ENCODE measurements at regions not wholly inside any gene's neighbourhood (a gene's known extent, or its start where the extent isn't known, plus 50 kb on each side); places are given as distances from the start of the nearest gene placed in this dataset.

DNA sequence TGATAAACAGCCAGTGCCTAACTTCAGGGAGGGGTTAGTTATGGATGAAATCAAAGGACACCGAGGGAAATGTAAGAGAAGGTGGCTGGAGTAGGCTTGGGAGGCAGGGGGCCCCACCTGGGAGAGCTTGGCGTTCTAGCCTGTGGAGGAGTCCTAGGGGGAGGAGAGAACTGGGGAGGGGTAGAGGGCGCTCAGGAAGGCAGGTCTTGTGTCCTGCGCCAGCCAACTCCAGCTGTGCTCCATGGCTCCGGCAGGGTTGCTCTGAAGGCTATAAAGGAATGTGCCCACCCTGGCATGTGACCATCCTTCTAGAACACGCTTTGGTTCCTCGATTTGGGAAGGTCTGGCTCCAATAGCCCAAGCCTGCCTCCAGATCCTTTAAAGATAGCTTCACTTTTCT is 96.3 kb downstream of the SEC61G start:
- Mint-ChIP-seq H3K4me1 (peaks cover 29% of the 10 kb centered on the region), H3K27me3 (ENCODE audit: low read depth) (peaks cover 44% of the 10 kb centered on the region), H3K4me3 (no peak overlapping the region), H3K36me3 (peaks cover 8% of the 10 kb centered on the region), H3K27ac (no peak overlapping the region), H3K9me3 (peaks cover 24% of the 10 kb centered on the region)
- DNase-seq (ENCODE audit: low spot score) = no peak
- ChIA-PET POLR2A (interaction anchor here (1.0 kb wide), 1 partner anchor 18 kb away, joined by 4 read pairs; no protein-coding TSS in a partner anchor), CTCF (interaction anchor here (0.8 to 1.0 kb wide), 2 partner anchors 10 to 116 kb away, joined by 3 to 4 read pairs; no protein-coding TSS in a partner anchor)
- no peak for ATAC-seq
- TF ChIP-seq E2F4 (CRISPR knock-in tag; IDR thresholded peaks at IDR 0.05; ENCODE audit: borderline replicate concordance, low read depth) (no peak), RELA (CRISPR knock-in tag; IDR thresholded peaks at IDR 0.05; ENCODE audit: borderline replicate concordance) (no peak), JUN (CRISPR knock-in tag; IDR thresholded peaks at IDR 0.05) (no peak), NR3C1 (CRISPR knock-in tag; conservative IDR thresholded peaks at IDR 0.05; ENCODE audit: low read depth) (no peak), FOXP1 (CRISPR knock-in tag; IDR thresholded peaks at IDR 0.05; ENCODE audit: borderline replicate concordance) (no peak), ZNF423 (CRISPR knock-in tag; IDR thresholded peaks at IDR 0.05) (no peak)
- TF ChIP-seq, protein P1, sequence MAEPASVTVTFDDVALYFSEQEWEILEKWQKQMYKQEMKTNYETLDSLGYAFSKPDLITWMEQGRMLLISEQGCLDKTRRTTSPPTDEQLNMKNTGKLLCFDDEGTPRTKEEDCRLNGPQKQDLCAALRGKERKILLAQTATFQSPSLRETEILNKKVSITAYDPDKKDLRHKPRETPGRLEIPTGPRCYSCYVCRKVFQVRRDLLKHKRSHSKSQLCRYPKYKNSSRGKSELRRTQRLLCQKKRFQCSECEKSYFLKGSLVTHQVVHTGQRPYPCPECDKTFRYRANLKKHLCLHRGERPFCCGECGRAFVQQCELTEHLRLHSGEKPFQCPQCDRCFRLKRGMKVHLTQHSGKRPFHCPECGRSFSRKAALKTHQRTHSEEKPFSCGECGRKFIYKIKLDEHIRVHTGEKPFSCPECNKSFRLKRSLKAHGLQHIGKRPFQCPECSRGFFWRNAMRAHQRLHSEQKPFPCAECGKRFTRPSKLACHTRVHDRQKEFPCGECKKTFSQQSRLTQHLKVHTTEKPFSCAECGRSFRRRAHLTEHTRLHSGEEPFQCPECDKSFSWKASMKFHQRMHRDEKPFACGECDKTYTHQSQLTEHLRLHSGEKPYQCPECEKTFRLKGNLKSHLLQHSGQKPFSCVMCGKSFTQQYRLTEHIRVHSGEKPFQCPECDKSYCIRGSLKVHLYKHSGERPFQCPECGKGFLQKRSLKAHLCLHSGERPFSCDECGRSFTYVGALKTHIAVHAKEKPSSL (CRISPR knock-in tag; conservative IDR thresholded peaks at IDR 0.05) = no peak
- TF ChIP-seq, protein P2, sequence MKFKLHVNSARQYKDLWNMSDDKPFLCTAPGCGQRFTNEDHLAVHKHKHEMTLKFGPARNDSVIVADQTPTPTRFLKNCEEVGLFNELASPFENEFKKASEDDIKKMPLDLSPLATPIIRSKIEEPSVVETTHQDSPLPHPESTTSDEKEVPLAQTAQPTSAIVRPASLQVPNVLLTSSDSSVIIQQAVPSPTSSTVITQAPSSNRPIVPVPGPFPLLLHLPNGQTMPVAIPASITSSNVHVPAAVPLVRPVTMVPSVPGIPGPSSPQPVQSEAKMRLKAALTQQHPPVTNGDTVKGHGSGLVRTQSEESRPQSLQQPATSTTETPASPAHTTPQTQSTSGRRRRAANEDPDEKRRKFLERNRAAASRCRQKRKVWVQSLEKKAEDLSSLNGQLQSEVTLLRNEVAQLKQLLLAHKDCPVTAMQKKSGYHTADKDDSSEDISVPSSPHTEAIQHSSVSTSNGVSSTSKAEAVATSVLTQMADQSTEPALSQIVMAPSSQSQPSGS (CRISPR knock-in tag; IDR thresholded peaks at IDR 0.05; ENCODE audit: borderline replicate concordance, low read depth) = no peak
- TF ChIP-seq, protein P3, sequence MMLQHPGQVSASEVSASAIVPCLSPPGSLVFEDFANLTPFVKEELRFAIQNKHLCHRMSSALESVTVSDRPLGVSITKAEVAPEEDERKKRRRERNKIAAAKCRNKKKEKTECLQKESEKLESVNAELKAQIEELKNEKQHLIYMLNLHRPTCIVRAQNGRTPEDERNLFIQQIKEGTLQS (CRISPR knock-in tag; conservative IDR thresholded peaks at IDR 0.05) = no peak

DNA sequence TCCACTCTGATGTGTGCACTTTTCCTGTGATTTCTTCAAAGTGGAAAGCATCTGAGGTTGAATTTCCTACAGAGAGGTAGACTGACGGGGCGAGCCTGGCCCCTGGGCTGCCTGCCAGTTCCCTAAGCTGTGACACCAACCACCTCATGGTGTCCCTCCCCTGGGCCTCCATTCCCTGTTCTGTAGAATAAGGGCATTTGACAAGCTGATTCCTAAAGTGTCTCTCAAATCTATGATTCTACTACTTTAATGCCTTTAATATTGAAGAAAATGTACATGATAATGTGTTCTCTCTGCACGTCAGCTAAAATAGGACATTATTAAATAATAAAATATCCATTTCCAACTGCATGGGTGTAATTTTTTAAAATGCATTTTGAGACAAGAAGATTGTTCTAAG is 105.1 kb downstream of the SEC61G start:
- POLR2A ChIA-PET = no interaction called here
- no peaks in the 10 kb centered on the region for H3K36me3 Mint-ChIP-seq
- H3K27ac Mint-ChIP-seq = no peak overlapping the region
- no peak overlapping the region for H3K4me3 Mint-ChIP-seq
- no peaks in the 10 kb centered on the region for H3K27me3 Mint-ChIP-seq (ENCODE audit: low read depth)
- ATAC-seq (no peak), DNase-seq (ENCODE audit: low spot score) (no peak)
- no peaks in the 10 kb centered on the region for H3K4me1 Mint-ChIP-seq
- CTCF ChIA-PET = no interaction called here
- peaks cover 8% of the 10 kb centered on the region for H3K9me3 Mint-ChIP-seq
- TF ChIP-seq ELF4 (CRISPR knock-in tag; IDR thresholded peaks at IDR 0.05; ENCODE audit: low read depth) (no peak), MAX (CRISPR knock-in tag; IDR thresholded peaks at IDR 0.05) (no peak), ARID4B (CRISPR knock-in tag; IDR thresholded peaks at IDR 0.05; ENCODE audit: borderline replicate concordance) (no peak), KAT7 (CRISPR knock-in tag; IDR thresholded peaks at IDR 0.05; ENCODE audit: borderline replicate concordance) (no peak), ETV6 (CRISPR knock-in tag; IDR thresholded peaks at IDR 0.05) (no peak), JUN (CRISPR knock-in tag; IDR thresholded peaks at IDR 0.05) (no peak), E2F4 (CRISPR knock-in tag; IDR thresholded peaks at IDR 0.05; ENCODE audit: borderline replicate concordance, low read depth) (no peak), ZNF281 (CRISPR knock-in tag; IDR thresholded peaks at IDR 0.05) (no peak), NFYB (CRISPR knock-in tag; conservative IDR thresholded peaks at IDR 0.05; ENCODE audit: low read depth) (no peak), PRRX2 (CRISPR knock-in tag; IDR thresholded peaks at IDR 0.05) (no peak), SMAD4 (CRISPR knock-in tag; IDR thresholded peaks at IDR 0.05) (no peak), TEAD4 (CRISPR knock-in tag; IDR thresholded peaks at IDR 0.05) (no peak), GTF2I (CRISPR knock-in tag; conservative IDR thresholded peaks at IDR 0.05) (no peak)

All from WTC11 (cell line).